H9 (cell line): ENCODE measurements at regions not wholly inside any gene's neighbourhood (a gene's known extent, or its start where the extent isn't known, plus 50 kb on each side); places are given as distances from the start of the nearest gene placed in this dataset.
"Not testable (repeated sequence)": the region's sequence is repeated elsewhere in the genome, so short reads cannot be mapped to it uniquely, and the experiment has no call there.

ENCODE experiments used
- DNase-seq: peaks from one replicate; pipeline ENCODE4 v3.0.0-alpha.2; 2017
- H2AFZ ChIP-seq: one replicate; pipeline ENCODE4 v1.6.1; 2013; ENCODE audit warnings: mild to moderate bottlenecking, low read length, control low read depth, moderate library complexity
- H2AK5ac ChIP-seq: 2 replicates; pipeline ENCODE4 v1.6.1; 2013; ENCODE audit warnings: low read length, control low read depth, mixed read lengths; ENCODE audit not compliant: insufficient read length
- H2BK120ac ChIP-seq: one replicate; pipeline ENCODE4 v1.6.1; 2013; ENCODE audit warnings: low read depth, mild to moderate bottlenecking, low read length, control low read depth, inconsistent platforms; ENCODE audit not compliant: poor library complexity, severe bottlenecking
- H2BK12ac ChIP-seq: 2 replicates; pipeline ENCODE4 v1.6.1; 2013; ENCODE audit warnings: low read length, control low read depth, mixed read lengths, low read depth; ENCODE audit not compliant: insufficient read length
- H2BK15ac ChIP-seq: 2 replicates; pipeline ENCODE4 v1.6.1; 2013; ENCODE audit warnings: low read depth, low read length, control low read depth
- H2BK20ac ChIP-seq: one replicate; pipeline ENCODE4 v1.6.1; 2013; ENCODE audit warnings: low read depth, mild to moderate bottlenecking, low read length, control low read depth, inconsistent platforms; ENCODE audit not compliant: poor library complexity, severe bottlenecking
- H2BK5ac ChIP-seq: 2 replicates; pipeline ENCODE4 v1.6.1; 2013; ENCODE audit warnings: low read length, control low read depth, mixed read lengths; ENCODE audit not compliant: insufficient read length
- H3K14ac ChIP-seq: 2 replicates; pipeline ENCODE4 v1.6.1; 2013; ENCODE audit warnings: low read length, control low read depth; ENCODE audit not compliant: insufficient read depth
- H3K18ac ChIP-seq: 2 replicates; pipeline ENCODE4 v1.6.1; 2013; ENCODE audit warnings: low read depth, mild to moderate bottlenecking, mixed read lengths, low read length, control low read depth; ENCODE audit not compliant: insufficient read length
- H3K23ac ChIP-seq: 2 replicates; pipeline ENCODE4 v1.6.1; 2013; ENCODE audit warnings: low read length, control low read depth, mixed read lengths, low read depth; ENCODE audit not compliant: insufficient read length
- H3K23me2 ChIP-seq: 2 replicates; pipeline ENCODE4 v1.6.1; 2013; ENCODE audit warnings: low read depth, mild to moderate bottlenecking, mixed read lengths, low read length, control low read depth; ENCODE audit not compliant: insufficient read length, poor library complexity, severe bottlenecking
- H3K27ac ChIP-seq: 2 replicates; pipeline ENCODE4 v1.5.1; 2013; ENCODE audit warnings: low read length, control low read depth, mixed read lengths, low read depth; ENCODE audit not compliant: insufficient read length
- H3K27me3 ChIP-seq: 2 replicates; pipeline ENCODE4 v1.6.1; 2013; ENCODE audit warnings: low read length, control low read depth, inconsistent platforms; ENCODE audit not compliant: insufficient read depth
- H3K4ac ChIP-seq: 2 replicates; pipeline ENCODE4 v1.6.1; 2013; ENCODE audit warnings: low read depth, mild to moderate bottlenecking, control low read depth, inconsistent platforms, low read length, moderate library complexity
- H3K4me1 ChIP-seq: 2 replicates; pipeline ENCODE4 v1.6.1; 2013; ENCODE audit warnings: low read length, control low read depth, inconsistent platforms; ENCODE audit not compliant: insufficient read depth
- H3K4me2 ChIP-seq: 2 replicates; pipeline ENCODE4 v1.6.1; 2013; ENCODE audit warnings: low read length, control low read depth, mixed read lengths; ENCODE audit not compliant: insufficient read length, insufficient read depth
- H3K56ac ChIP-seq: 2 replicates; pipeline ENCODE4 v1.6.1; 2013; ENCODE audit warnings: low read depth, mild to moderate bottlenecking, mixed read lengths, low read length, control low read depth; ENCODE audit not compliant: insufficient read length
- H3K79me1 ChIP-seq: 2 replicates; pipeline ENCODE4 v1.6.1; 2013; ENCODE audit warnings: low read depth, mild to moderate bottlenecking, moderate library complexity, low read length, control low read depth, inconsistent platforms; ENCODE audit not compliant: insufficient read depth, poor library complexity, severe bottlenecking
- H3K79me2 ChIP-seq: 2 replicates; pipeline ENCODE4 v1.6.1; 2013; ENCODE audit warnings: low read length, control low read depth, inconsistent platforms; ENCODE audit not compliant: insufficient read depth
- H3K9ac ChIP-seq: 2 replicates; pipeline ENCODE4 v1.6.1; 2013; ENCODE audit warnings: low read length, control low read depth, mixed read lengths; ENCODE audit not compliant: insufficient read length; ENCODE audit errors: extremely low read depth
- H3K9me3 ChIP-seq: one replicate; pipeline ENCODE4 v1.6.1; 2013; ENCODE audit warnings: low read depth, low read length, inconsistent platforms; ENCODE audit not compliant: control insufficient read depth
- H3T11ph ChIP-seq: one replicate; pipeline ENCODE4 v1.6.1; 2013; ENCODE audit warnings: mild to moderate bottlenecking, low read length, control low read depth, inconsistent platforms
- H4K20me1 ChIP-seq: one replicate; pipeline ENCODE4 v1.6.1; 2013; ENCODE audit not compliant: control insufficient read depth, insufficient read length, insufficient read depth
- H4K5ac ChIP-seq: 2 replicates; pipeline ENCODE4 v1.6.1; 2013; ENCODE audit warnings: low read depth, mild to moderate bottlenecking, mixed read lengths, low read length, control low read depth; ENCODE audit not compliant: insufficient read length
- H4K8ac ChIP-seq: replicated peaks from 2 replicates; pipeline ENCODE4 v1.6.1; 2013; ENCODE audit warnings: low read length, control low read depth, mixed read lengths, low read depth; ENCODE audit not compliant: insufficient read length
- H4K91ac ChIP-seq: 2 replicates; pipeline ENCODE4 v1.6.1; 2013; ENCODE audit warnings: low read depth, mild to moderate bottlenecking, moderate library complexity, mixed read lengths, low read length, control low read depth; ENCODE audit not compliant: insufficient read length
- H3K27ac Mint-ChIP-seq, 3 experiments: 2 replicates in 2 of 3; 3 replicates in 1 of 3; pipeline ENCODE4 v1.8.0; 2020 to 2021; ENCODE audit warnings: mixed read lengths in 3 of 3, mild to moderate bottlenecking in 1 of 3, moderate library complexity in 1 of 3
- H3K27me3 Mint-ChIP-seq: 2 replicates; pipeline ENCODE4 v1.8.0; 2021; ENCODE audit warnings: low read depth, mild to moderate bottlenecking, moderate library complexity, mixed read lengths
- H3K36me3 Mint-ChIP-seq, 3 experiments: 2 replicates in 2 of 3; 3 replicates in 1 of 3; pipeline ENCODE4 v1.8.0; 2020 to 2021; ENCODE audit warnings: low read depth in 3 of 3, mixed read lengths in 3 of 3; ENCODE audit not compliant: insufficient read depth in 1 of 3
- H3K4me1 Mint-ChIP-seq, 2 experiments: 2 replicates each; pipeline ENCODE4 v1.8.0; 2020; ENCODE audit warnings: mixed read lengths in 2 of 2
- H3K4me3 Mint-ChIP-seq, 2 experiments: 2 replicates in 1 of 2; 3 replicates in 1 of 2; pipeline ENCODE4 v1.8.0; 2020 to 2021; ENCODE audit warnings: mild to moderate bottlenecking in 2 of 2, mixed read lengths in 2 of 2, moderate library complexity in 1 of 2
- H3K9me3 Mint-ChIP-seq, 2 experiments: 2 replicates in 1 of 2; 3 replicates in 1 of 2; pipeline ENCODE4 v1.8.0; 2020; ENCODE audit warnings: mild to moderate bottlenecking in 2 of 2, mixed read lengths in 2 of 2, moderate library complexity in 1 of 2
- WGBS: extraction: QIAGEN DNeasy Blood & Tissue Kit; methylation state at CpG from one replicate; pipeline ENCODE4 v1.1.7; 2013; ENCODE audit warnings: missing lambda C conversion rate, low lambda C conversion rate, mixed read lengths; ENCODE audit not compliant: insufficient read length; ENCODE audit errors: extremely low coverage; 5-methylcytosine and 5-hydroxymethylcytosine counted together

DNA sequence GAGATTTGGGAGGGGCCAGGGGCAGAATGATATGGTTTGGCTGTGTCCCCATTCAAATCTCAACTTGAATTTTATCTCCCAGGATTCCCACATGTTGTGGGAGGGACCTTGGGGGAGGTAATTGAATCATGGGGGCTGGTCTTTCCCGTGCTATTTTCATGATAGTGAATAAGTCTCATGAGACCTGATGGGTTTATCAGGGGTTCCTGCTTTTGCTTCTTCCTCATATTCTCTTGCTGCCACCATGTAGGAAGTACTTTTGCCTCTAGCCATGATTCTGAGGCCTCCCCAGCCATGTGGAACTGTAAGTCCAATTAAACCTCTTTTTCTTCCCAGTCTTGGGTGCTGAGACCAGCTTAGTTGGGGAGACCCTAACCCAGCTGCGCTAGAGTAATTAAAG lies 462.9 kb downstream of the REEP3 start:
- not testable (repeated sequence) for H3K9ac ChIP-seq, H3K4me1 ChIP-seq, H3K23me2 ChIP-seq, H3K27me3 Mint-ChIP-seq, H2BK15ac ChIP-seq, H2BK120ac ChIP-seq, H3K9me3 ChIP-seq, H2BK20ac ChIP-seq, H2BK5ac ChIP-seq, H4K20me1 ChIP-seq, H3K4me3 Mint-ChIP-seq, H4K8ac ChIP-seq, DNase-seq, H4K91ac ChIP-seq, H3K14ac ChIP-seq, H3K18ac ChIP-seq, H2AFZ ChIP-seq, H3K4me1 Mint-ChIP-seq, H3K79me1 ChIP-seq, H3K23ac ChIP-seq, H4K5ac ChIP-seq, H3K27ac Mint-ChIP-seq, H3K4me2 ChIP-seq, H3K27ac ChIP-seq, H3K4ac ChIP-seq, H3K27me3 ChIP-seq, H2BK12ac ChIP-seq, H3K79me2 ChIP-seq, H3K56ac ChIP-seq, H2AK5ac ChIP-seq, H3T11ph ChIP-seq
- H3K36me3 Mint-ChIP-seq, result peaks cover 13 to 30% (median 13%) of the 10 kb centered on the region in 3 experiments; a peak in 6 of 7 replicates
- WGBS, result no CpG with 5 or more reads among the region's 2 CpGs
- H3K9me3 Mint-ChIP-seq, result peaks cover 38 to 50% of the 10 kb centered on the region in 2 experiments
